GM12865 (cell line): ENCODE measurements at regions not wholly inside any gene's neighbourhood (a gene's known extent, or its start where the extent isn't known, plus 50 kb on each side); places are given as distances from the start of the nearest gene placed in this dataset.

ENCODE experiments used
- DNase-seq: peaks from one replicate; pipeline ENCODE4 v3.0.0; 2010; ENCODE audit warnings: low read depth
- H3K4me3 ChIP-seq: 2 replicates; pipeline ENCODE4 v1.5.1; 2011; ENCODE audit warnings: mild to moderate bottlenecking, low read depth, low read length, control low read depth
- TF ChIP-seq, protein P1 (sequence below): IDR thresholded peaks from 2 replicates; pipeline ENCODE4 v1.5.1; 2011; ENCODE audit warnings: low read length, control low read depth, low read depth, inconsistent platforms; ENCODE audit not compliant: insufficient read depth; ENCODE audit errors: missing control alignments

DNA sequence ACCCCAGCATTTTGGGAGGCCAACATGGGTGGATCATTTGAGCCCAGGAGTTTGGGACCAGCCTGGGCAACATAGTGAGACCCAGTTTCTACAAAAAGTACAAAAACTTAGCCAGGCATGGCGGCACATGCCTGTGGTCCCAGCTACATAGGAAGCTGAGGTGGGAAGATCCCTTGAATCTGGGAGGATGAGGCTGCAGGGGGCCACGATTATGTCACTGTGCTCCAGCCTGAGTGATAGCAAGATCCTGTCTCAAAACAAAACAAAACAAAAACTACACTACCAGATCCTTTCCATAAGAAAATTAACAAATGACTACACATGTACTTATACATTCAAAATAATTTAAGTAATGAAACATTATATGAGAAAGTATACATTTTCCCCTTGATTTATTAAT, 116.4 kb upstream of the KLF6 start:
- TF ChIP-seq, protein P1, sequence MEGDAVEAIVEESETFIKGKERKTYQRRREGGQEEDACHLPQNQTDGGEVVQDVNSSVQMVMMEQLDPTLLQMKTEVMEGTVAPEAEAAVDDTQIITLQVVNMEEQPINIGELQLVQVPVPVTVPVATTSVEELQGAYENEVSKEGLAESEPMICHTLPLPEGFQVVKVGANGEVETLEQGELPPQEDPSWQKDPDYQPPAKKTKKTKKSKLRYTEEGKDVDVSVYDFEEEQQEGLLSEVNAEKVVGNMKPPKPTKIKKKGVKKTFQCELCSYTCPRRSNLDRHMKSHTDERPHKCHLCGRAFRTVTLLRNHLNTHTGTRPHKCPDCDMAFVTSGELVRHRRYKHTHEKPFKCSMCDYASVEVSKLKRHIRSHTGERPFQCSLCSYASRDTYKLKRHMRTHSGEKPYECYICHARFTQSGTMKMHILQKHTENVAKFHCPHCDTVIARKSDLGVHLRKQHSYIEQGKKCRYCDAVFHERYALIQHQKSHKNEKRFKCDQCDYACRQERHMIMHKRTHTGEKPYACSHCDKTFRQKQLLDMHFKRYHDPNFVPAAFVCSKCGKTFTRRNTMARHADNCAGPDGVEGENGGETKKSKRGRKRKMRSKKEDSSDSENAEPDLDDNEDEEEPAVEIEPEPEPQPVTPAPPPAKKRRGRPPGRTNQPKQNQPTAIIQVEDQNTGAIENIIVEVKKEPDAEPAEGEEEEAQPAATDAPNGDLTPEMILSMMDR, result no peak
- peak; percentile 19 for DNase-seq
- H3K4me3 ChIP-seq, result no peak overlapping the region

- DNase-seq, result no peak
- TF ChIP-seq, protein P1, result no peak
- H3K4me3 ChIP-seq, result no peak overlapping the region
Observed at GRCh38 chr10:3900391-3900790, 115.4 kb upstream of the KLF6 start.

DNA sequence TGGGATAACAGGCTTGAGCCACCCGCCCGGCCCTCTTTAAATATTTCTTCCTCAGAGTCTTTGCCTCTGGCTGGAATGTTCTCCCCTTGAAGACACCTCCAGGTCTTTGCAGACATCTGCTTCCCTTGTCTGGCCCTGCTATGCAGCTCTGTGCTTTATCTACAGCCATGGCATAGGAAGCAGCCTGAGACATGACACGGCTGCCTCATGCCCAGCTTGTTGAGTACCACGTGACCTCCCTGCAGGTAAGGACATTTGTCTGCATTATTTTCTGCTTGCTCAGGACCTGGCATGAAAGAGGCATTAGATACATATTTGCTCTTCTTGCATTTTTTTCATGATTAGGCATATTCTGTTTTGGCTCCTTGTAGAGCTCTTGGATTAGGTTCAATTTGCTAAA, 113.8 kb upstream of the KLF6 start:
- H3K4me3 ChIP-seq, result no peak overlapping the region
- DNase-seq, result no peak
- TF ChIP-seq, protein P1, result no peak

- TF ChIP-seq, protein P1, result no peak
- DNase-seq, result no peak
- no peak overlapping the region for H3K4me3 ChIP-seq
Observed at GRCh38 chr10:3897156-3897555, 112.1 kb upstream of the KLF6 start.

GRCh38 chr10:3896161-3896560, 111.2 kb upstream of the KLF6 start:
- TF ChIP-seq, protein P1, result no peak
- DNase-seq, result no peak
- no peak overlapping the region for H3K4me3 ChIP-seq

GRCh38 chr10:3895045-3895631, 110.1 kb upstream of the KLF6 start:
- no peak overlapping the region for H3K4me3 ChIP-seq
- TF ChIP-seq, protein P1, result no peak
- no peak for DNase-seq

DNA sequence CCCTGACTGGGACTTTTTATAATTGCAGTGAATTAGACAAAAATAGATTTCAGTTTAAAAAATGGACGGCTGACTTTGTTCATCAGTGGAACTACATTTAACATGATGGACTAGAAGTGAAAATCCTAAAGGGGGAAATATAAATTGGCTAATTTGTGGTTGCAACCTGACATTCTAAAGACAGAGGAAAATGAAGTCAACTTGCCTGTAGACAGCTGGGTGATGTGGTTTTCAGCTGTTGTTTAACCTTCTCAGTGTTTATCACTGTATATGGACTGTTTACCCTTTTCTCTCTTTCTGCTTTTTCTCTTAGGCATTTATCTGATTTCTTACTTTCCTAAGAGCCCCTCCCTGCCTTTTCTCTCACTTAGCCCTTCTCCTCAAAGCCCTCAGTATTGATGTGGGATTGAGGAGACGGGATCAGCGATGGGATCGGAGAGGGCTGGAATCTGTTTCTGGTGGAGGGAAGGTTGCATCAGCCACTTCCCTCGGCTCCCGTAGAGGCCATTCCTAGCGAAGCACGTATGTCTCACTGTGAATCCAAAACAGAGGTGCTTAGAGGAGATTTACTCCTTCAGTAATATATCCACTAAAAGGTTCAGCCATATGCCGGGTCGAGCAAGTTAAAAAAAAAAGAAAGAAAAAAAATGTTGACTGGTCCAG, 109.0 kb upstream of the KLF6 start:
- DNase-seq, result no peak
- H3K4me3 ChIP-seq, result no peak overlapping the region
- TF ChIP-seq, protein P1, result no peak
